ENCODE measurements at regions not wholly inside any gene's neighbourhood (a gene's known extent, or its start where the extent isn't known, plus 50 kb on each side); places are given as distances from the start of the nearest gene placed in this dataset.

- H3K36me3 ChIP-seq (ENCODE audit: control insufficient read depth in 5 of 5, insufficient read depth in 5 of 5, low read length in 5 of 5) = no peaks in the 10 kb centered on the region
- H3K9ac ChIP-seq (ENCODE audit: low read length in 5 of 5) = no peak overlapping the region
- no peaks in the 10 kb centered on the region for H3K9me3 ChIP-seq (ENCODE audit: control insufficient read depth in 5 of 5, low read length in 5 of 5)
- H3K4me3 ChIP-seq (ENCODE audit: low read depth in 1 of 5, low read length in 5 of 5) = no peak overlapping the region
- no peaks in the 10 kb centered on the region for H3K27me3 ChIP-seq (ENCODE audit: control insufficient read depth in 5 of 5, insufficient read depth in 4 of 5, low read length in 5 of 5)
- H3K4me1 ChIP-seq (ENCODE audit: control insufficient read depth in 5 of 5, insufficient read depth in 5 of 5, low read length in 5 of 5) = peaks cover 3 to 24% (median 15%) of the 10 kb centered on the region in 5 donors
- no peak overlapping the region for H3K27ac ChIP-seq (ENCODE audit: low read depth, low read length)
These were observed 295.0 kb upstream of the KLF14 start for GRCh38 chr7:131029002-131029401.

GRCh38 chr7:131031099-131031868 is 296.4 kb upstream of the MKLN1 start:
- no peaks in the 10 kb centered on the region for H3K9me3 ChIP-seq (ENCODE audit: control insufficient read depth in 5 of 5, low read length in 5 of 5)
- H3K36me3 ChIP-seq (ENCODE audit: control insufficient read depth in 5 of 5, insufficient read depth in 5 of 5, low read length in 5 of 5) = no peaks in the 10 kb centered on the region
- H3K4me3 ChIP-seq (ENCODE audit: low read depth in 1 of 5, low read length in 5 of 5) = no peak overlapping the region
- peaks cover 6 to 30% (median 23%) of the 10 kb centered on the region in 5 donors for H3K4me1 ChIP-seq (ENCODE audit: control insufficient read depth in 5 of 5, insufficient read depth in 5 of 5, low read length in 5 of 5)
- H3K27ac ChIP-seq (ENCODE audit: low read depth, low read length) = no peak overlapping the region
- no peaks in the 10 kb centered on the region for H3K27me3 ChIP-seq (ENCODE audit: control insufficient read depth in 5 of 5, insufficient read depth in 4 of 5, low read length in 5 of 5)
- no peak overlapping the region for H3K9ac ChIP-seq (ENCODE audit: low read length in 5 of 5)

- H3K4me1 ChIP-seq (ENCODE audit: control insufficient read depth in 5 of 5, insufficient read depth in 5 of 5, low read length in 5 of 5) = peaks cover 3 to 21% (median 19%) of the 10 kb centered on the region in 5 donors
- no peaks in the 10 kb centered on the region for H3K9me3 ChIP-seq (ENCODE audit: control insufficient read depth in 5 of 5, low read length in 5 of 5)
- no peak overlapping the region for H3K9ac ChIP-seq (ENCODE audit: low read length in 5 of 5)
- no peak overlapping the region for H3K4me3 ChIP-seq (ENCODE audit: low read depth in 1 of 5, low read length in 5 of 5)
- no peaks in the 10 kb centered on the region for H3K27me3 ChIP-seq (ENCODE audit: control insufficient read depth in 5 of 5, insufficient read depth in 4 of 5, low read length in 5 of 5)
- no peak overlapping the region for H3K27ac ChIP-seq (ENCODE audit: low read depth, low read length)
- no peaks in the 10 kb centered on the region for H3K36me3 ChIP-seq (ENCODE audit: control insufficient read depth in 5 of 5, insufficient read depth in 5 of 5, low read length in 5 of 5)
These were observed 294.9 kb upstream of the MKLN1 start for GRCh38 chr7:131032786-131033185.

DNA sequence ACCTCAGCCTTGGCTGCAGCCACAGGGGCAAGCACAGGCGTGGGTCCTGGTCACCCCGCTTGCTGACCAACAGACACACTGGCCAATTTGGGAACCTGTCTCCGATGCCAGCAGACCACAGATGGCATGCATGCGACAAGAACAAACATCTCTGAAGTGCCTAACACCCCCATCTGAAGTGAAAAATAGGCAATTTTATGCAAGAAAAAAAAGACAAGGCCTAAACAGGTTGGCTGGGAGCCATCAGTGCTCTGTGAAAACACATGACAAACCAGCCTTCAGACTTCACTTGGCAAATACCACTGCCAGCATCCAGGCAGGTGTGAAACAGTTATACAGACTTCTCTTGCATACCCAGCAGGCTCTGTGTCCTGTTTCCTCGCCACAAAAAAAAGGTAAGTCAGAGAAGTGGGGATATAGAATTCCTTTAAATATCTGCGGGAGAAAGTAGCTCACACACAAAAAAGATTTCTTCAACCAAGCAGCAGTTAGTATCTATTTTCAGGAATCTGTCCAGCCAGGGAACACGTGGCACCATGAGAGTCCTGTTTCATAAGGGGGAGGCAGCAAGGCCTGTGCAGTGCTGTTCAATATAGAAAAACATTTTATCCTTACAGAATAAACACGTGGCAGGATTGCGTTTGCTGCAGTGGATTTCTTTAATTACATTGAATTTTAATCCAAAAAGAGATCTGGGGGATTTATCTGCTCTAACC is 293.4 kb upstream of the MKLN1 start:
- no peak overlapping the region for H3K9ac ChIP-seq (ENCODE audit: low read length in 5 of 5)
- peak overlapping the region; percentile 37 for H3K27ac ChIP-seq (ENCODE audit: low read depth, low read length)
- no peak overlapping the region for H3K4me3 ChIP-seq (ENCODE audit: low read depth in 1 of 5, low read length in 5 of 5)
- H3K9me3 ChIP-seq (ENCODE audit: control insufficient read depth in 5 of 5, low read length in 5 of 5) = no peaks in the 10 kb centered on the region
- no peaks in the 10 kb centered on the region for H3K27me3 ChIP-seq (ENCODE audit: control insufficient read depth in 5 of 5, insufficient read depth in 4 of 5, low read length in 5 of 5)
- H3K36me3 ChIP-seq (ENCODE audit: control insufficient read depth in 5 of 5, insufficient read depth in 5 of 5, low read length in 5 of 5) = peaks cover 0 to 2% (median 0%) of the 10 kb centered on the region in 5 donors
- peaks cover 5 to 26% (median 20%) of the 10 kb centered on the region in 5 donors for H3K4me1 ChIP-seq (ENCODE audit: control insufficient read depth in 5 of 5, insufficient read depth in 5 of 5, low read length in 5 of 5)

- Histone ChIP-seq H3K9ac (ENCODE audit: low read length in 5 of 5) (no peak overlapping the region), H3K4me3 (ENCODE audit: low read depth in 1 of 5, low read length in 5 of 5) (no peak overlapping the region), H3K4me1 (ENCODE audit: control insufficient read depth in 5 of 5, insufficient read depth in 5 of 5, low read length in 5 of 5) (peaks cover 5 to 35% (median 28%) of the 10 kb centered on the region in 5 donors), H3K27me3 (ENCODE audit: control insufficient read depth in 5 of 5, insufficient read depth in 4 of 5, low read length in 5 of 5) (no peaks in the 10 kb centered on the region), H3K9me3 (ENCODE audit: control insufficient read depth in 5 of 5, low read length in 5 of 5) (no peaks in the 10 kb centered on the region), H3K27ac (ENCODE audit: low read depth, low read length) (no peak overlapping the region), H3K36me3 (ENCODE audit: control insufficient read depth in 5 of 5, insufficient read depth in 5 of 5, low read length in 5 of 5) (peaks cover 0 to 2% (median 0%) of the 10 kb centered on the region in 5 donors)
These were observed 292.4 kb upstream of the MKLN1 start for GRCh38 chr7:131035088-131035770.

GRCh38 chr7:131038153-131038552 is 289.5 kb upstream of the MKLN1 start:
- H3K9me3 ChIP-seq (ENCODE audit: control insufficient read depth in 5 of 5, low read length in 5 of 5) = no peaks in the 10 kb centered on the region
- no peak overlapping the region for H3K9ac ChIP-seq (ENCODE audit: low read length in 5 of 5)
- no peaks in the 10 kb centered on the region for H3K27me3 ChIP-seq (ENCODE audit: control insufficient read depth in 5 of 5, insufficient read depth in 4 of 5, low read length in 5 of 5)
- H3K4me3 ChIP-seq (ENCODE audit: low read depth in 1 of 5, low read length in 5 of 5) = no peak overlapping the region
- H3K4me1 ChIP-seq (ENCODE audit: control insufficient read depth in 5 of 5, insufficient read depth in 5 of 5, low read length in 5 of 5) = peaks cover 5 to 39% (median 32%) of the 10 kb centered on the region in 5 donors
- H3K36me3 ChIP-seq (ENCODE audit: control insufficient read depth in 5 of 5, insufficient read depth in 5 of 5, low read length in 5 of 5) = peaks cover 0 to 7% (median under 1%) of the 10 kb centered on the region in 5 donors
- peak overlapping the region; percentile 28 for H3K27ac ChIP-seq (ENCODE audit: low read depth, low read length)

GRCh38 chr7:131039355-131039762 is 288.3 kb upstream of the MKLN1 start:
- peak overlapping the region; percentile 51 for H3K27ac ChIP-seq (ENCODE audit: low read depth, low read length)

GRCh38 chr7:131039836-131040235 is 287.8 kb upstream of the MKLN1 start:
- H3K9me3 ChIP-seq (ENCODE audit: control insufficient read depth in 5 of 5, low read length in 5 of 5) = no peaks in the 10 kb centered on the region
- H3K9ac ChIP-seq (ENCODE audit: low read length in 5 of 5) = peak overlapping the region in 4 of 5 donors; percentile 4 to 62 (median 20)
- peak overlapping the region; percentile 51 for H3K27ac ChIP-seq (ENCODE audit: low read depth, low read length)
- H3K4me1 ChIP-seq (ENCODE audit: control insufficient read depth in 5 of 5, insufficient read depth in 5 of 5, low read length in 5 of 5) = peaks cover 3 to 33% (median 23%) of the 10 kb centered on the region in 5 donors
- H3K27me3 ChIP-seq (ENCODE audit: control insufficient read depth in 5 of 5, insufficient read depth in 4 of 5, low read length in 5 of 5) = no peaks in the 10 kb centered on the region
- H3K4me3 ChIP-seq (ENCODE audit: low read depth in 1 of 5, low read length in 5 of 5) = peak overlapping the region in 1 of 5 donors; percentile 4
- H3K36me3 ChIP-seq (ENCODE audit: control insufficient read depth in 5 of 5, insufficient read depth in 5 of 5, low read length in 5 of 5) = peaks cover 0 to 7% (median 2%) of the 10 kb centered on the region in 5 donors

More at GRCh38 chr7:131039355-131039762, 288.3 kb upstream of the MKLN1 start:
- Histone ChIP-seq H3K4me3 (ENCODE audit: low read depth in 1 of 5, low read length in 5 of 5) (peak overlapping the region in 1 of 5 donors; percentile 4), H3K27me3 (ENCODE audit: control insufficient read depth in 5 of 5, insufficient read depth in 4 of 5, low read length in 5 of 5) (no peaks in the 10 kb centered on the region), H3K9ac (ENCODE audit: low read length in 5 of 5) (peak overlapping the region in 4 of 5 donors; percentile 4 to 62 (median 20)), H3K9me3 (ENCODE audit: control insufficient read depth in 5 of 5, low read length in 5 of 5) (no peaks in the 10 kb centered on the region), H3K36me3 (ENCODE audit: control insufficient read depth in 5 of 5, insufficient read depth in 5 of 5, low read length in 5 of 5) (peaks cover 0 to 7% (median 2%) of the 10 kb centered on the region in 5 donors), H3K4me1 (ENCODE audit: control insufficient read depth in 5 of 5, insufficient read depth in 5 of 5, low read length in 5 of 5) (peaks cover 3 to 35% (median 28%) of the 10 kb centered on the region in 5 donors)

GRCh38 chr7:131040467-131040932 is 287.2 kb upstream of the MKLN1 start:
- Histone ChIP-seq H3K27me3 (ENCODE audit: control insufficient read depth in 5 of 5, insufficient read depth in 4 of 5, low read length in 5 of 5) (no peaks in the 10 kb centered on the region), H3K9ac (ENCODE audit: low read length in 5 of 5) (peak overlapping the region in 2 of 5 donors; percentile 15 to 30), H3K27ac (ENCODE audit: low read depth, low read length) (peak overlapping the region; percentile 51), H3K4me1 (ENCODE audit: control insufficient read depth in 5 of 5, insufficient read depth in 5 of 5, low read length in 5 of 5) (peaks cover 3 to 33% (median 23%) of the 10 kb centered on the region in 5 donors), H3K4me3 (ENCODE audit: low read depth in 1 of 5, low read length in 5 of 5) (no peak overlapping the region), H3K36me3 (ENCODE audit: control insufficient read depth in 5 of 5, insufficient read depth in 5 of 5, low read length in 5 of 5) (peaks cover 0 to 7% (median 2%) of the 10 kb centered on the region in 5 donors), H3K9me3 (ENCODE audit: control insufficient read depth in 5 of 5, low read length in 5 of 5) (no peaks in the 10 kb centered on the region)
